PFSK-1 (cell line): ENCODE measurements at regions not wholly inside any gene's neighbourhood (a gene's known extent, or its start where the extent isn't known, plus 50 kb on each side); places are given as distances from the start of the nearest gene placed in this dataset.

ENCODE experiments used
- FOXP2 ChIP-seq: optimal IDR thresholded peaks from 2 replicates; pipeline ENCODE3; 2011; ENCODE audit warnings: borderline replicate concordance, control low read depth, inconsistent platforms; ENCODE audit not compliant: insufficient read depth; ENCODE audit errors: extremely low read length, extremely low read depth
- POLR2AphosphoS5 ChIP-seq: IDR thresholded peaks from 2 replicates; pipeline ENCODE4 v1.6.1; 2012; ENCODE audit warnings: low read depth, mild to moderate bottlenecking, control low read depth, low read length, moderate library complexity
- SIN3A ChIP-seq: IDR thresholded peaks from 2 replicates; pipeline ENCODE4 v1.6.1; 2012; ENCODE audit warnings: mild to moderate bottlenecking, low read length, moderate library complexity, borderline replicate concordance; ENCODE audit not compliant: insufficient read depth
- TAF1 ChIP-seq: IDR thresholded peaks from 2 replicates; pipeline ENCODE4 v1.6.1; 2012; ENCODE audit warnings: low read length, control low read depth, borderline replicate concordance; ENCODE audit not compliant: insufficient read depth
- TF ChIP-seq, protein P1 (sequence below), 2 experiments: IDR thresholded peaks; 2 replicates each; pipeline versions ENCODE4 v1.6.1 to v1.8.0; 2011 to 2012; ENCODE audit warnings: low read depth in 2 of 2, low read length in 2 of 2, control low read depth in 1 of 2, inconsistent platforms in 1 of 2, mild to moderate bottlenecking in 1 of 2, moderate library complexity in 1 of 2; ENCODE audit not compliant: insufficient read depth in 1 of 2

DNA sequence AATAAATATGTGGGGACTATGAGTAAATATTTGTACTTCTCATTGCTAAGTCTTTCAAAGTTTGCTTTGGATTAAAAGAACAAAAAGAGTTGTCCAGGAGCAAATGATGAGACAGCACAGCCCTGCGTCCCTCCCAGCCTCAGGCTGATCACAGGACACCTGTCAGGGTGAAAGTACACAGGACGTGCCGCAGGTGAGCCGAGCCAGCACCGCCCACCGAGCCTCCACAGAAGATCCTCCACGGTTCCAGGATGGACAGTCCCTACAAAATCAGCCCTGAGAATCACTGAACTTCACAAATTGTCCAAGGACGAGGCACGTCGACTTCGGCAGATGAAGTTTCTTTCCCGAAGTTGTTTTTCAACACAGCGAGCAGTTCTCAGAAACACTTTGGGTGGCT is 661.5 kb downstream of the BRD1 start:
- TF ChIP-seq POLR2AphosphoS5 = no peak

DNA sequence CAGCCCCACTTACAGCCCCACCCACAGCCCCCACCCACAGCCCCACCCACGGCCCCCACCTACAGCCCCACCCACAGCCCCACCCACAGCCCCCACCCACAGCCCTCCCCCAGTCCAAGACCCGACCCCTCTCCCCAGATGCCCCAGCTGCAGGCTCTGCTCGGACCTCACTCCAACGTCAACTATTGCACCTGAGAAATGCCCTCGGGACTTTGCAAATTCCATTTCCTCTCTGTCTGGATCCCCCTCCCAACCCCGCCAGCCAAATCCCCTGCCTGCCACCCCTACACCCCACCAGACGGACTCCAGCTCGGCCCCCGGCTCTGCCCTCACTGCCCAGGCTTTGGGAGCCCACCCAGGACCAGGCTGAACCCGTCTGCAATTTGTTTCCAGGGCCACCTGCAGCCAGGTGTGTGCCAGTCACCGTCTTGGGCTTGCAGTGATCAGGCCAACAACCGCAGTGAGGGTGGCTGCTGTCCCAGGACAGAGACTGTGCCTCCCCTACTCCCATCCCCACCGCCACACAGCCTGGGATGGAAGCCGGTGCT is 662.8 kb downstream of the BRD1 start:
- TF ChIP-seq POLR2AphosphoS5 = no peak
- TF ChIP-seq, protein P1, sequence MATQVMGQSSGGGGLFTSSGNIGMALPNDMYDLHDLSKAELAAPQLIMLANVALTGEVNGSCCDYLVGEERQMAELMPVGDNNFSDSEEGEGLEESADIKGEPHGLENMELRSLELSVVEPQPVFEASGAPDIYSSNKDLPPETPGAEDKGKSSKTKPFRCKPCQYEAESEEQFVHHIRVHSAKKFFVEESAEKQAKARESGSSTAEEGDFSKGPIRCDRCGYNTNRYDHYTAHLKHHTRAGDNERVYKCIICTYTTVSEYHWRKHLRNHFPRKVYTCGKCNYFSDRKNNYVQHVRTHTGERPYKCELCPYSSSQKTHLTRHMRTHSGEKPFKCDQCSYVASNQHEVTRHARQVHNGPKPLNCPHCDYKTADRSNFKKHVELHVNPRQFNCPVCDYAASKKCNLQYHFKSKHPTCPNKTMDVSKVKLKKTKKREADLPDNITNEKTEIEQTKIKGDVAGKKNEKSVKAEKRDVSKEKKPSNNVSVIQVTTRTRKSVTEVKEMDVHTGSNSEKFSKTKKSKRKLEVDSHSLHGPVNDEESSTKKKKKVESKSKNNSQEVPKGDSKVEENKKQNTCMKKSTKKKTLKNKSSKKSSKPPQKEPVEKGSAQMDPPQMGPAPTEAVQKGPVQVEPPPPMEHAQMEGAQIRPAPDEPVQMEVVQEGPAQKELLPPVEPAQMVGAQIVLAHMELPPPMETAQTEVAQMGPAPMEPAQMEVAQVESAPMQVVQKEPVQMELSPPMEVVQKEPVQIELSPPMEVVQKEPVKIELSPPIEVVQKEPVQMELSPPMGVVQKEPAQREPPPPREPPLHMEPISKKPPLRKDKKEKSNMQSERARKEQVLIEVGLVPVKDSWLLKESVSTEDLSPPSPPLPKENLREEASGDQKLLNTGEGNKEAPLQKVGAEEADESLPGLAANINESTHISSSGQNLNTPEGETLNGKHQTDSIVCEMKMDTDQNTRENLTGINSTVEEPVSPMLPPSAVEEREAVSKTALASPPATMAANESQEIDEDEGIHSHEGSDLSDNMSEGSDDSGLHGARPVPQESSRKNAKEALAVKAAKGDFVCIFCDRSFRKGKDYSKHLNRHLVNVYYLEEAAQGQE (IDR thresholded peaks at IDR 0.05; ENCODE audit: insufficient read depth in 1 of 2, low read depth in 2 of 2, low read length in 2 of 2) = no peak
- TF ChIP-seq TAF1 = no peak
- TF ChIP-seq SIN3A = no peak
- no peak for TF ChIP-seq FOXP2

DNA sequence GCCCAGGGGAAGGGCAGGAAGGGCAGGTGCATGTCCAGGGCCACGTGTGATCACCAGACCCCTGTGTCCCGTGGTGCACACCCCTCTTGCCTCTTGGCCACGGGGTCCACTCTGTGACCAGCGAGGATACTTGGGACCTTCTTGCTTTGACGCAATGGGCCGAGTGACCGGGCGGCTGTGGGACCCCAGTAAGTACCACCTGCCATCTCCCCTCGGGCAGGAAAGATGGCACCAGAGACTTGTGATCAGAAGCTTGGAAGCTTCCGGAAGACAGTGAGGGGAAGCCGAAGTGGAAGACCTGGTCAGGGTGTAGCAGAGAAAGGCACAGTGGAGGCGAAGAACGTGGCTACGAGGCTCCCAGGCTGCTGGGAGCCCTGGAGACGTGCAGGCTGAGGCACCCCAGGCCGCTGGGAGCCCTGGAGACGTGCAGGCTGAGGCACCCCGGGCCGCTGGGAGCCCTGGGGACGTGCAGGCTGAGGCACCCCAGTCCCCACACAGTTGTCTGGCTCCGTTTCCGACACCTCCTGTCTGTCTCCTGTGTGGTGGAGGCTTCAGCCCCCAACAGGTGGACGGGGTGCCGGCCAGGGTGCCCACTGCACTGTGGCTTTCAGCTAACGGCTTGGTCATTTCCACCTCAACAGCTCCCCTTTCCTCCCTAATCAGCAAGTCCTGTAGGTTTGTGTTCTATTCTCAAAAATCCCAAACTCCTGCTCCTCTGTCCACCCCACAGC is 663.5 kb downstream of the BRD1 start:
- TF ChIP-seq SIN3A (no peak), FOXP2 (no peak), TAF1 (no peak), POLR2AphosphoS5 (no peak)
- TF ChIP-seq, protein P1 (IDR thresholded peaks at IDR 0.05; ENCODE audit: insufficient read depth in 1 of 2, low read depth in 2 of 2, low read length in 2 of 2) = no peak

DNA sequence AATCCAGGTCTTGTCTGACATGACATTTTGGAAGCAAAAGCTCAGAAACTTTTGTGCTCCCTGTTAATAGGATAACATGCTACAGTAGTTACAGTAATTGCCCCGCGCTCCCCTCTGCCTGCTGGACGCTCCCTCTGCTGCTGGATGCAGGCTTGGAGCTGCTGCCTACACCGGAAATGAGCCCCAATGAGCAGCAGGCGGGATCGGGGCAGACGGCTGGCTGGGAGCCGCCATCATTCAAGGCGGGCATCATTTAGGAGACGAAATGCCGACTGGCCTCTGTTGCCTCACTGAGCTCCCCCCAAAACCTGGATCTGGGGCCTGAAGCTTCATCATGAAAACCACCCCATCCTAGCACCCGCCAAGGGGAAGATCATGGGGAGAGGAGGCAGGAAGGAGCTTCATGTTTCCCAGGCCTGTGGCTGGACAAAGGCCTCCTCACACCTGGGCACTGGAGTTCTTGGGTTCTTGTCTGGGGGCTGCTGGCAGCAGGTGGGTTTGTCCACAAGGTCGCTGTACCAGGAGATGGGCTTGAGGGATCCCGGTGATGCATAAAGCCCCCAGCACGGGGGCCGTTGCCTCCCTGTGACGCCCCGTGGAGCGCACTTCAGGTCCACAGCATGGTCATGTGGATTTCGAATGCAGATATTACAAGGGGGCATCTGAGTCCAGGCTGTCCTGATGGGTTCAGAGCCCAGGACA is 664.3 kb downstream of the BRD1 start:
- TF ChIP-seq POLR2AphosphoS5 = no peak
- no peak for TF ChIP-seq SIN3A

DNA sequence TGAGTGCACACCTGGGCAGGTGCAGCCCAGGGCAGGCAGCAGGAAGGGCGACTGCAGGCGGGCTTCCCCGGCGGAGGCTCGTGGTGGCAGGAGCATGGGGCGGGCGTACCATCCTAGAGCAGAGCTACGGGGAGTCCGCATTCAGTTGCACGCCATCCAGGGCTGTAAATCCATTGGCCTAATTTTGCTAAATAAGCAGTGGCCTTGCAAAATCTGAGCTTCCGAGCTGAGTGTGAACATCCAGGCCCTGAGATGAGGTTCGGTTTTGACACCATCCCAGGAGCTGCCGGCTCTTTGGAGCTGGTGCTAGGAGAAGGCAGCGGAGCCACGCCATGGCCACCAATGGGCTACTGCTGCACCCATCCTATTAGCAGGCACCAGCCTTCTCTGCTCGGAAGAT is 664.8 kb downstream of the BRD1 start:
- TF ChIP-seq SIN3A = no peak

DNA sequence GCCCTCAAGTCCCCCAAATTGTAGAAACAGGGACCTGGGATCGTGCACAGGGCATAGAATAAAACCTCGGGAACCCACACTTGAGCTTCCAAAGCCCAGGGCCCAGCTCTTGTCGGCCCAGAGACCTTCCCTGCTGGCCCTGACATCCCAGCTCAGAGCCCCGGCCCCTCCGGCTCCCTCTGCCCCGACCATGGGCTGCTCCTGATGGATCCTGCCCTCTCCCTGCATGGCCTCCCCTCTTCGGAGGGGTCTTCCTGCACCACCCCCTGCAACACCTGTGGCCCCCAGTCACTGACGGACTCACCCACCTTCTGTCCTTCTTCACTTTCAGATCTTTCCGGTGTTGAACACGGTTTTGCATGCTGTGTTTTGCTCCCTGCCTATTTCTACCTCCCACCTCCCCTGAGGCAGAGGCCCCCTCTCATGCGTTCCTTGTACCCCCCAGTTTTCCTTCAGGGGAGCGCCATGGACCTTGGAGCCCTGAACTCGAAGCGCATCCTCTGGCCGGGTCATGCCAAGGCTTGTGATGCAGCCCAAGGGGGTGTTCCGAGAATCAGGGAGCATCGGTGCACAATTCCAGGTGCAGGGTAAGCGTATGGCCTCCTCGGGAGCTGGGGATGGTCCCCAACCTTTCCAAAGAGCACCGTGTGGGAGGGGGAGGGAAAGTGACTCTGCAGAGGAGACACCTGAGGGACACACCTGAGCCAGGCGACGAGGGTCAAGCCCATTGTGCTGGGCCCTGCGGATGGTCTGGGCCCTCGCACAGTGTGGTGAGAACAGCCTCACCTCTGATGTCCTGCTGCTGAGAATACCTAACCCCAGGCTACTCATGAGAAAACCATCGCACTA is 666.4 kb downstream of the BRD1 start:
- TF ChIP-seq, protein P1 (IDR thresholded peaks at IDR 0.05; ENCODE audit: insufficient read depth in 1 of 2, low read depth in 2 of 2, low read length in 2 of 2) = no peak
- TF ChIP-seq SIN3A = no peak
- TF ChIP-seq POLR2AphosphoS5 = no peak
- TF ChIP-seq FOXP2 = no peak
- no peak for TF ChIP-seq TAF1
